GM20431 (cell line): ENCODE measurements at regions not wholly inside any gene's neighbourhood (a gene's known extent, or its start where the extent isn't known, plus 50 kb on each side); places are given as distances from the start of the nearest gene placed in this dataset.

ENCODE experiments used
- in situ Hi-C: fragments of 300-500 bp; cut with MseI, MboI; formaldehyde crosslinking; loops from one replicate; pipeline ENCODE4 v1.15.0; 2020; ENCODE audit warnings: low sequenced_read_pairs; ENCODE audit not compliant: unreplicated experiment

- in situ Hi-C loops: no loop called here
Observed at GRCh38 chr5:166046956-166047355, 2244.5 kb upstream of the WWC1 start.

DNA sequence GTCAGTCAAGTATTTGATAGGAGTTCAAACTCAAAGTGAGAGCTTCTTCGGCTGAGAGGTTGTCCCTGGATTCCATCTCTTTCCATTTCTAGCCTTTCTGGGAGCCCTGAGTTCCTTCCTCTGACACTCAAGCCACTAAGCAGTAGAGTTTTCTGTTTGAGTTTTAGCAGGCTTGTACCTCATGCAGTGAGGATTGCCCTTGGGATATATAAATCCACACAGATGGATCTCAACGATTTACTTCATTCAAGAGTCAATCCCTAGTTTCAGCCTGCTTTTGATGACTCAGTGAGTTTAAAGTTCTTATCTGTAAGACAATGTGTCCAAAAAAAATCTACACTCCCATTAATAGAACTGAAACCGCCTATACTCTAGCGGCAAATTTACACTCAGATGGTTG lies 2240.9 kb upstream of the WWC1 start:
- in situ Hi-C loops: no loop called here

DNA sequence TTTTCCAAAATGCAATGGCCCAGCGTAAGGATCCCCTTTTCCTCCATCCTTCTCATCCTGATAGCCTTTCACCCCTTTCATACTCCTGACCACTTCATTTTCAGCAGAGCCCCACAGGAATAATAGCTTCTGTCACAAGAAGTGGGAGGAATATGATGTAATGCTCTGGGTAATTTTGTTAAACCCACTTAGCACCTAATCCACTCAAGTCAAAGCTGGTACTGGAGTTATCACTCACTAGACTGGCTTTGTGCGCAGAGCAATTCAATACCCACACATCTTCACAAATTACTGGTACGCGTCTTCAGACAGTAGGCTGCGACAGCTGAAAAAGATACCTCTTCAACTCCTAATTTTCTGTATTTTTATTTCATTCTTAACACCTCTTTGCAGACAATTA lies 2232.8 kb upstream of the WWC1 start:
- in situ Hi-C loops: no loop called here

DNA sequence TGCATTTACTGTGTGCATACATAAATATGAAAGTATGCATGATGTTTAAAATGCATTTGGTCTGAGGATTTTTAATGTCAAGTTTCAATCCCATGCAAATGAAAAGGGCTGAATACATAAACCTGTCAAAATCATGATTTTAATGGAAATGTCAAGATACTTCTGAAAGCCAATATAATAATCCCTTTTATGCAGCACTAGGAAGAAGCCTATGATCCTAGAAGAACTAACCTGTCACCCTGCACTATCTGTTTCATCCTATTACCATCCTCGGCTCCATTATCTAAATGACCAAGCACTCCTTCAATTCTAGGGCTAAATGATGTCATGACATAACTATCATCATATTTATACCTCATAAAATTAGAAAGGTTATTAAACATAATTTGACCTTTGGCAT lies 2229.4 kb upstream of the WWC1 start:
- in situ Hi-C loops: no loop called here

GRCh38 chr5:166062719-166063118 lies 2228.7 kb upstream of the WWC1 start:
- in situ Hi-C loops: no loop called here

- in situ Hi-C loops: no loop called here
Observed at GRCh38 chr5:166063261-166063660, 2228.2 kb upstream of the WWC1 start.

GRCh38 chr5:166068547-166069335 lies 2222.7 kb upstream of the WWC1 start:
- in situ Hi-C loops: no loop called here

- in situ Hi-C loops: no loop called here
Observed at GRCh38 chr5:166073901-166074581, 2217.4 kb upstream of the WWC1 start.

- in situ Hi-C loops: no loop called here
Observed at GRCh38 chr5:166074582-166075481, 2216.6 kb upstream of the WWC1 start.

DNA sequence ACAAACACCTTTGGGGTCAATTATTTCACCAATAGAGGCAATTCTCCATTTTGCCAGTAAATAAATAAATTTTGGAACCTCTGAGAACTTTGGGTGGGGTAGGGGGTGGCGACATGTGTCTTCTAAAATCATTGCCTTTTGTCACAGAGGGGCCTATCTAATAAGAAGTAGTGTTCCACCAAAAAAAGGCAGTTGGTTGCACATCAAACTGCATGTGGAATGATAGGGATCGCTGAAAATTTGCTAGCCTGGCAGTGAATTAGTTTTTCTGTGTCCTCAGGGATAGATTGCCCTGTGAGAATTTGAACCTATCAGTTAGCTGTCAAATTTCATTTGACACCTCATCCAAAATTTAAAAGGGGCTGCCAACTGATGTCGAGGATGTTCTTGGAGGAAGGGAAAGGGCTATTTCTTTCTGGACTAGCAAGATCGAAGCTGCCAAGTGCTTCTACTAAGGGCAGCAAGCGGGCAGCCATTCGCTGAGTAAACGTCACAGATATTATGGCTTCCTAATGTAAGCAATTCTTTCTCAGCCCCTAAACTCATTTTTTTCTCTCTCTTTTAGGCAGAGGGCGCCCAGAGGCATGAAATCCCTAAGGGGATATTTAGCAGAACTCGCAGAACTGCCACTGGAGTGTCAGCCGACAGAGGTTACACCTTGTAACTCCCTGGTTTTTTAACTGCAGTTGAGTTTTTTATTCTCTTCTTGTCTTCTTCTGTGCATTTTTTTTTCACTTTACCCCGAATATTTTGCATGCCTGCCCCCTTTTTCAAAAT lies 2208.1 kb upstream of the WWC1 start:
- in situ Hi-C loops: no loop called here

- in situ Hi-C loops: no loop called here
Observed at GRCh38 chr5:166086568-166086967, 2204.9 kb upstream of the WWC1 start.

- in situ Hi-C loops: no loop called here
Observed at GRCh38 chr5:166088389-166089039, 2202.9 kb upstream of the WWC1 start.

DNA sequence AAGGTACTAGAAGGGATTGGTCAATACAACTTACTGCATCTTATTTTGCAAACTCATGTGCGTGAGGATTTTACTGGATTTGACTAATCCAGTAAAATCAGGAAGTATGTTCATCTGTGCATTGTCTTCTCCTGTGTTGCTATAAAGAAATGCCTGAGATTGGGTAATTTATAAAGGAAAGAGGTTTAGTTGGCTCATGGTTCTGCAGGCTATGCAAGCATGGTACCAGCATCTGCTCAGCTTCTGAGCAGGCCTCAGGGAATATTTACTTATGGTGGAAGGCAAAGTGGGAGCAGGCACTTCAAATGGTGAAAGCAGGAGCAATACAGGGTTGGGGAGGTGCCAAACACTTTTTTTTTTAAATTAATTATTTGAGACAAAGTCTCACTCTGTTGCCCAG lies 2199.5 kb upstream of the WWC1 start:
- in situ Hi-C loops: no loop called here

DNA sequence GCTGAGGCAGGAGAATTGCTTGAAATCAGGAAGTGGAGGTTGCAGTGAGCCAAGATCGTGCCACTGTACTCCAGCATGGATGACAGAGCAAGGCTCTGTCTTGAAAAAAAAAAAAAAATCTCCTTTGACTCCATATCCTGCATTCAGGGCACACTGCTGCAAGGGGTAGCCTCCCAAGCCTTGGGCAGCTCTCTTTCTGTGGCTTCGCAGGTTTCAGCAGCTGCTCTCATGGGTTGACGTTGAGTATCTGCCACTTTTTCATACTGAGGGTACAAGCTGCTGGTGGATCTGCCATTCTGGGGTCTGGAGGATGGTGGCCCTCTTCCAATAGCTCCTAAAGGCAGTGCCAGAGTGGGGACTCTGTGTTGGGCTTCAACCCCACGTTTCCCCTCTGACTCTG lies 2198.1 kb upstream of the WWC1 start:
- in situ Hi-C loops: no loop called here

DNA sequence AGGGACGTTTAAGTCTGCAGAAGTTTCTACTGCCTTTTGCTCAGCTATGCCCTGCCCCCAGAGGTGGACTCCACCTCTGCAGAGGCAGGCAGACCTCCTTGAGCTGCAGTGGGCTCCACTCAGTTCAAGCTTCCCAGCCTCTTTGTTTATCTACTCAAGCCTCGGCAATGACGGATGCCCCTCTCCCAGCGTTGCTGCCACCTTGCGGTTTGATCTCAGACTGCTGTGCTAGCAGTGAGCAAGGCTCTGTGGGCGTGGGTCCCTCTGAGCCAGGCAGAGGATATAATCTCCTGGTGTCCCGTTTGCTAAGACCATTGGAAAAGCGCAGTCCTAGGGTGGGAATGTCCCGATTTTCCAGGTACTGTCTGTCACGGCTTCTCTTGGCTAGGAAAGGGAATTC lies 2188.5 kb upstream of the WWC1 start:
- in situ Hi-C loops: no loop called here

GRCh38 chr5:166111021-166111420 lies 2180.4 kb upstream of the WWC1 start:
- in situ Hi-C loops: no loop called here

GRCh38 chr5:166117072-166118066 lies 2174.1 kb upstream of the WWC1 start:
- in situ Hi-C loops: no loop called here

DNA sequence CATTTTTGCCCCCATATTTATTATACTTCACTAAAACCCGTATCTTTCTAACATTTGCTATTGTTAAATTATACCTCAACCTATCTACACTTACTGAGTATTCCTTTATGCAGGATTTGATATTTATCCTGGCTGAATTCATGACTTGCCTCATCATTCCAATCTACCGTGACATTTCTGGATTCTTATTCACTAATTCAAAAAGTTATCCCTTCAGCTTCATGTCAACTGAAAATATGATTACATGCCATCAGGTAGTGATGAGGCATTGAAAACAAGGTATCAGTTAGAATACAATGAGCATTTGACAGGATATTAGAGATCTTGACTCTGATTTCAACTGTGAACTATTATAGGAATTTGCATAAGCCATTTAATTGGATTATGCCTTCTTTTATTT lies 2171.9 kb upstream of the WWC1 start:
- in situ Hi-C loops: no loop called here
